H9 (cell line): ENCODE measurements at regions not wholly inside any gene's neighbourhood (a gene's known extent, or its start where the extent isn't known, plus 50 kb on each side); places are given as distances from the start of the nearest gene placed in this dataset.

Experiments
- DNase-seq: peaks from one replicate; pipeline ENCODE4 v3.0.0-alpha.2; 2017
- H2AFZ ChIP-seq: one replicate; pipeline ENCODE4 v1.6.1; 2013; ENCODE audit warnings: mild to moderate bottlenecking, low read length, control low read depth, moderate library complexity
- H2AK5ac ChIP-seq: 2 replicates; pipeline ENCODE4 v1.6.1; 2013; ENCODE audit warnings: low read length, control low read depth, mixed read lengths; ENCODE audit not compliant: insufficient read length
- H2BK120ac ChIP-seq: one replicate; pipeline ENCODE4 v1.6.1; 2013; ENCODE audit warnings: low read depth, mild to moderate bottlenecking, low read length, control low read depth, inconsistent platforms; ENCODE audit not compliant: poor library complexity, severe bottlenecking
- H2BK12ac ChIP-seq: 2 replicates; pipeline ENCODE4 v1.6.1; 2013; ENCODE audit warnings: low read length, control low read depth, mixed read lengths, low read depth; ENCODE audit not compliant: insufficient read length
- H2BK15ac ChIP-seq: 2 replicates; pipeline ENCODE4 v1.6.1; 2013; ENCODE audit warnings: low read depth, low read length, control low read depth
- H2BK20ac ChIP-seq: one replicate; pipeline ENCODE4 v1.6.1; 2013; ENCODE audit warnings: low read depth, mild to moderate bottlenecking, low read length, control low read depth, inconsistent platforms; ENCODE audit not compliant: poor library complexity, severe bottlenecking
- H2BK5ac ChIP-seq: 2 replicates; pipeline ENCODE4 v1.6.1; 2013; ENCODE audit warnings: low read length, control low read depth, mixed read lengths; ENCODE audit not compliant: insufficient read length
- H3K14ac ChIP-seq: 2 replicates; pipeline ENCODE4 v1.6.1; 2013; ENCODE audit warnings: low read length, control low read depth; ENCODE audit not compliant: insufficient read depth
- H3K18ac ChIP-seq: 2 replicates; pipeline ENCODE4 v1.6.1; 2013; ENCODE audit warnings: low read depth, mild to moderate bottlenecking, mixed read lengths, low read length, control low read depth; ENCODE audit not compliant: insufficient read length
- H3K23ac ChIP-seq: 2 replicates; pipeline ENCODE4 v1.6.1; 2013; ENCODE audit warnings: low read length, control low read depth, mixed read lengths, low read depth; ENCODE audit not compliant: insufficient read length
- H3K23me2 ChIP-seq: 2 replicates; pipeline ENCODE4 v1.6.1; 2013; ENCODE audit warnings: low read depth, mild to moderate bottlenecking, mixed read lengths, low read length, control low read depth; ENCODE audit not compliant: insufficient read length, poor library complexity, severe bottlenecking
- H3K27ac ChIP-seq: 2 replicates; pipeline ENCODE4 v1.5.1; 2013; ENCODE audit warnings: low read length, control low read depth, mixed read lengths, low read depth; ENCODE audit not compliant: insufficient read length
- H3K27me3 ChIP-seq: 2 replicates; pipeline ENCODE4 v1.6.1; 2013; ENCODE audit warnings: low read length, control low read depth, inconsistent platforms; ENCODE audit not compliant: insufficient read depth
- H3K4ac ChIP-seq: 2 replicates; pipeline ENCODE4 v1.6.1; 2013; ENCODE audit warnings: low read depth, mild to moderate bottlenecking, control low read depth, inconsistent platforms, low read length, moderate library complexity
- H3K4me1 ChIP-seq: 2 replicates; pipeline ENCODE4 v1.6.1; 2013; ENCODE audit warnings: low read length, control low read depth, inconsistent platforms; ENCODE audit not compliant: insufficient read depth
- H3K4me2 ChIP-seq: 2 replicates; pipeline ENCODE4 v1.6.1; 2013; ENCODE audit warnings: low read length, control low read depth, mixed read lengths; ENCODE audit not compliant: insufficient read length, insufficient read depth
- H3K56ac ChIP-seq: 2 replicates; pipeline ENCODE4 v1.6.1; 2013; ENCODE audit warnings: low read depth, mild to moderate bottlenecking, mixed read lengths, low read length, control low read depth; ENCODE audit not compliant: insufficient read length
- H3K79me1 ChIP-seq: 2 replicates; pipeline ENCODE4 v1.6.1; 2013; ENCODE audit warnings: low read depth, mild to moderate bottlenecking, moderate library complexity, low read length, control low read depth, inconsistent platforms; ENCODE audit not compliant: insufficient read depth, poor library complexity, severe bottlenecking
- H3K79me2 ChIP-seq: 2 replicates; pipeline ENCODE4 v1.6.1; 2013; ENCODE audit warnings: low read length, control low read depth, inconsistent platforms; ENCODE audit not compliant: insufficient read depth
- H3K9ac ChIP-seq: 2 replicates; pipeline ENCODE4 v1.6.1; 2013; ENCODE audit warnings: low read length, control low read depth, mixed read lengths; ENCODE audit not compliant: insufficient read length; ENCODE audit errors: extremely low read depth
- H3K9me3 ChIP-seq: one replicate; pipeline ENCODE4 v1.6.1; 2013; ENCODE audit warnings: low read depth, low read length, inconsistent platforms; ENCODE audit not compliant: control insufficient read depth
- H3T11ph ChIP-seq: one replicate; pipeline ENCODE4 v1.6.1; 2013; ENCODE audit warnings: mild to moderate bottlenecking, low read length, control low read depth, inconsistent platforms
- H4K20me1 ChIP-seq: one replicate; pipeline ENCODE4 v1.6.1; 2013; ENCODE audit not compliant: control insufficient read depth, insufficient read length, insufficient read depth
- H4K5ac ChIP-seq: 2 replicates; pipeline ENCODE4 v1.6.1; 2013; ENCODE audit warnings: low read depth, mild to moderate bottlenecking, mixed read lengths, low read length, control low read depth; ENCODE audit not compliant: insufficient read length
- H4K8ac ChIP-seq: replicated peaks from 2 replicates; pipeline ENCODE4 v1.6.1; 2013; ENCODE audit warnings: low read length, control low read depth, mixed read lengths, low read depth; ENCODE audit not compliant: insufficient read length
- H4K91ac ChIP-seq: 2 replicates; pipeline ENCODE4 v1.6.1; 2013; ENCODE audit warnings: low read depth, mild to moderate bottlenecking, moderate library complexity, mixed read lengths, low read length, control low read depth; ENCODE audit not compliant: insufficient read length
- H3K27ac Mint-ChIP-seq, 3 experiments: 2 replicates in 2 of 3; 3 replicates in 1 of 3; pipeline ENCODE4 v1.8.0; 2020 to 2021; ENCODE audit warnings: mixed read lengths in 3 of 3, mild to moderate bottlenecking in 1 of 3, moderate library complexity in 1 of 3
- H3K27me3 Mint-ChIP-seq: 2 replicates; pipeline ENCODE4 v1.8.0; 2021; ENCODE audit warnings: low read depth, mild to moderate bottlenecking, moderate library complexity, mixed read lengths
- H3K36me3 Mint-ChIP-seq, 3 experiments: 2 replicates in 2 of 3; 3 replicates in 1 of 3; pipeline ENCODE4 v1.8.0; 2020 to 2021; ENCODE audit warnings: low read depth in 3 of 3, mixed read lengths in 3 of 3; ENCODE audit not compliant: insufficient read depth in 1 of 3
- H3K4me1 Mint-ChIP-seq, 2 experiments: 2 replicates each; pipeline ENCODE4 v1.8.0; 2020; ENCODE audit warnings: mixed read lengths in 2 of 2
- H3K4me3 Mint-ChIP-seq, 2 experiments: 2 replicates in 1 of 2; 3 replicates in 1 of 2; pipeline ENCODE4 v1.8.0; 2020 to 2021; ENCODE audit warnings: mild to moderate bottlenecking in 2 of 2, mixed read lengths in 2 of 2, moderate library complexity in 1 of 2
- H3K9me3 Mint-ChIP-seq, 2 experiments: 2 replicates in 1 of 2; 3 replicates in 1 of 2; pipeline ENCODE4 v1.8.0; 2020; ENCODE audit warnings: mild to moderate bottlenecking in 2 of 2, mixed read lengths in 2 of 2, moderate library complexity in 1 of 2
- CTCF ChIP-seq: fragments of 200-600 bp; sonication (generic); conservative IDR thresholded peaks from 3 replicates; pipeline ENCODE4 v1.8.0; 2021; ENCODE audit warnings: antibody characterized with exemption, mild to moderate bottlenecking
- WGBS: extraction: QIAGEN DNeasy Blood & Tissue Kit; methylation state at CpG from one replicate; pipeline ENCODE4 v1.1.7; 2013; ENCODE audit warnings: missing lambda C conversion rate, low lambda C conversion rate, mixed read lengths; ENCODE audit not compliant: insufficient read length; ENCODE audit errors: extremely low coverage; 5-methylcytosine and 5-hydroxymethylcytosine counted together

DNA sequence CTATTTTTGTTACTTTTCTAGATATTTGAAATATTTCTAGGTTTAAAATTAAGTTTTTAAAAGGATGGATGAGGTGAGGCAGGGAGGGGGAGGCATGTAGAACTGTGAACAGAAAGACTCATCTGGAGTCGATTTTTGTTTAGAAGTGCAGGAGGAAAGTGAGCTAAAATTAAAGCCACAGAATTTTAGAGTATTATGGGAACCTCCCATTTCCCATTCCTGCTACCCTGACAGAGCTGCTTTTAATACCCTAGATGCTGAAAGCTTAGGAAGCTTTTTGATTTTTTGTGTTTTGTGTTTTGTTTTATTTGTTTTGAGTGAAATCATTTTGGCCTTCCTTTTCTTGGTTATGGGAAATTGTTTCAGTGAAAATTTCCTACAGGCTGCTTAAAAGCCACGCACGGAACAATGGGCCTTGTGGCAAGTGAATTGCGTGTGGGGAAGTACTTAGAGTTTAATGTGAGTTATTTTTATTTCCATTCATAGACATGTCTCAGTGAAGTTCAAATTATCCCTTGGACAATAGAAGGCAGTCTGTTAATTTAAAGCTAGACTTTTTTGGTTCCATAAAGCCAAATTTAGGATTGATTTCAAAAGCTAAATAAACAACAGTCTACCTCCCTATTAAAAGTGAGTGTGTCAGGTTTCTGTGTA is 102.0 kb upstream of the HDAC9 start:
- no peaks in the 10 kb centered on the region for H3K9me3 Mint-ChIP-seq
- H3K4me1 Mint-ChIP-seq, result peaks cover 40 to 42% of the 10 kb centered on the region in 2 experiments
- no peaks in the 10 kb centered on the region for H3K23me2 ChIP-seq
- no peaks in the 10 kb centered on the region for H3K27me3 ChIP-seq
- H4K20me1 ChIP-seq, result no peaks in the 10 kb centered on the region
- no peak overlapping the region for H3K4me2 ChIP-seq
- no peaks in the 10 kb centered on the region for H3K27me3 Mint-ChIP-seq
- H3K27ac Mint-ChIP-seq, result peak overlapping the region in 2 of 3 experiments; percentile 68 to 78; a peak in 3 of 7 replicates
- no peak overlapping the region for H4K91ac ChIP-seq
- no peak overlapping the region for H2BK15ac ChIP-seq
- H2BK120ac ChIP-seq, result no peak overlapping the region
- H3K4ac ChIP-seq, result no peak overlapping the region
- peaks cover 4% of the 10 kb centered on the region; the same call in 1 of the 2 replicates for H3K4me1 ChIP-seq
- no peak overlapping the region for H3K27ac ChIP-seq
- H3K36me3 Mint-ChIP-seq, result no peaks in the 10 kb centered on the region; a peak in 1 of 7 replicates
- H2BK20ac ChIP-seq, result no peak overlapping the region
- no peaks in the 10 kb centered on the region for H3K9me3 ChIP-seq
- no peak overlapping the region for H3K18ac ChIP-seq
- no peak overlapping the region for H4K5ac ChIP-seq
- TF ChIP-seq CTCF, result no peak
- no peak overlapping the region for H3K9ac ChIP-seq
- H2BK5ac ChIP-seq, result no peak overlapping the region
- no peaks in the 10 kb centered on the region for H3K79me2 ChIP-seq
- no peak overlapping the region for H2AK5ac ChIP-seq
- H3K23ac ChIP-seq, result no peak overlapping the region
- no peak overlapping the region for H2AFZ ChIP-seq
- no peak overlapping the region for H3K4me3 Mint-ChIP-seq
- WGBS, result no CpG with 5 or more reads among the region's 4 CpGs
- H3K56ac ChIP-seq, result no peak overlapping the region
- H4K8ac ChIP-seq, result no peak overlapping the region
- no peak for DNase-seq
- no peaks in the 10 kb centered on the region for H3K79me1 ChIP-seq
- H3K14ac ChIP-seq, result no peak overlapping the region
- no peak overlapping the region for H3T11ph ChIP-seq
- no peak overlapping the region for H2BK12ac ChIP-seq
